ENCODE measurements at regions not wholly inside any gene's neighbourhood (a gene's known extent, or its start where the extent isn't known, plus 50 kb on each side); places are given as distances from the start of the nearest gene placed in this dataset.
"Not testable (repeated sequence)": the region's sequence is repeated elsewhere in the genome, so short reads cannot be mapped to it uniquely, and the experiment has no call there.

- Histone ChIP-seq H3K4me3 (ENCODE audit: insufficient read depth, low read depth, low read length, poor library complexity, severe bottlenecking) (no peak overlapping the region), H3K27me3 (replicated peaks; ENCODE audit: control insufficient read depth, insufficient read depth, low read length, poor library complexity, severe bottlenecking) (no peaks in the 10 kb centered on the region), H3K4me1 (ENCODE audit: control insufficient read depth, insufficient read depth, low read length, poor library complexity, severe bottlenecking) (no peaks in the 10 kb centered on the region), H3K27ac (ENCODE audit: insufficient read depth, low read length, poor library complexity, severe bottlenecking) (no peak overlapping the region), H3K36me3 (ENCODE audit: control insufficient read depth, insufficient read depth, low read length) (no peaks in the 10 kb centered on the region), H3K9me3 (ENCODE audit: control insufficient read depth, low read length) (no peaks in the 10 kb centered on the region)
- DNase-seq, result no peak
Observed at GRCh38 chr21:28851645-28852044, 141.0 kb downstream of the LTN1 start.

DNA sequence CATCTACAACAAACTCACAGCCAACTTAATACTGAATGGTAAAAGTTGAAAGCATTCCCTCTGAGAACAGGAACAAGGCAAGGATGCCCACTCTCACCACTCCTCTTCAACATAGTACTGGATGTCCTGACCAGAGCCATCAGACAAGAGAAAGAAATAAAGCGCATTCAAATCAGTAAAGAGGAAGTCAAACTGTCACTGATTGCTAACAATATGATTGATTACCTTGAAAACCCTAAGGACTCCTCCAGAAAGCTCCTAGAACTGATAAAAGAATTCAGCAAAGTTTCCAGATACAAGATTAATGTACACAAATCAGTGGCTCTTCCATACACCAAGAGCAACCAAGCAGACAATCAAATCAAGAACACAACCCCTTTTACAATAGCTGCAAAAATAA lies 153.4 kb downstream of the LTN1 start:
- not testable (repeated sequence) for H3K9me3 ChIP-seq (ENCODE audit: control insufficient read depth, low read length)

GRCh38 chr21:28837426-28837825 lies 155.3 kb downstream of the LTN1 start:
- not testable (repeated sequence) for DNase-seq; H3K36me3 ChIP-seq (ENCODE audit: control insufficient read depth, insufficient read depth, low read length); H3K4me3 ChIP-seq (ENCODE audit: insufficient read depth, low read depth, low read length, poor library complexity, severe bottlenecking); H3K9me3 ChIP-seq (ENCODE audit: control insufficient read depth, low read length); H3K27ac ChIP-seq (ENCODE audit: insufficient read depth, low read length, poor library complexity, severe bottlenecking); H3K27me3 ChIP-seq (replicated peaks; ENCODE audit: control insufficient read depth, insufficient read depth, low read length, poor library complexity, severe bottlenecking)
- peaks cover 17% of the 10 kb centered on the region for H3K4me1 ChIP-seq (ENCODE audit: control insufficient read depth, insufficient read depth, low read length, poor library complexity, severe bottlenecking)

More for the DNA sequence above, 153.4 kb downstream of the LTN1 start:
- not testable (repeated sequence) for H3K27ac ChIP-seq (ENCODE audit: insufficient read depth, low read length, poor library complexity, severe bottlenecking); H3K27me3 ChIP-seq (replicated peaks; ENCODE audit: control insufficient read depth, insufficient read depth, low read length, poor library complexity, severe bottlenecking); H3K4me1 ChIP-seq (ENCODE audit: control insufficient read depth, insufficient read depth, low read length, poor library complexity, severe bottlenecking); DNase-seq; H3K4me3 ChIP-seq (ENCODE audit: insufficient read depth, low read depth, low read length, poor library complexity, severe bottlenecking); H3K36me3 ChIP-seq (ENCODE audit: control insufficient read depth, insufficient read depth, low read length)

- not testable (repeated sequence) for H3K27me3 ChIP-seq (replicated peaks; ENCODE audit: control insufficient read depth, insufficient read depth, low read length, poor library complexity, severe bottlenecking); H3K9me3 ChIP-seq (ENCODE audit: control insufficient read depth, low read length); DNase-seq; H3K4me3 ChIP-seq (ENCODE audit: insufficient read depth, low read depth, low read length, poor library complexity, severe bottlenecking); H3K36me3 ChIP-seq (ENCODE audit: control insufficient read depth, insufficient read depth, low read length); H3K27ac ChIP-seq (ENCODE audit: insufficient read depth, low read length, poor library complexity, severe bottlenecking)
- H3K4me1 ChIP-seq (ENCODE audit: control insufficient read depth, insufficient read depth, low read length, poor library complexity, severe bottlenecking), result peaks cover 17% of the 10 kb centered on the region
Observed at GRCh38 chr21:28836588-28836987, 156.1 kb downstream of the LTN1 start.

DNA sequence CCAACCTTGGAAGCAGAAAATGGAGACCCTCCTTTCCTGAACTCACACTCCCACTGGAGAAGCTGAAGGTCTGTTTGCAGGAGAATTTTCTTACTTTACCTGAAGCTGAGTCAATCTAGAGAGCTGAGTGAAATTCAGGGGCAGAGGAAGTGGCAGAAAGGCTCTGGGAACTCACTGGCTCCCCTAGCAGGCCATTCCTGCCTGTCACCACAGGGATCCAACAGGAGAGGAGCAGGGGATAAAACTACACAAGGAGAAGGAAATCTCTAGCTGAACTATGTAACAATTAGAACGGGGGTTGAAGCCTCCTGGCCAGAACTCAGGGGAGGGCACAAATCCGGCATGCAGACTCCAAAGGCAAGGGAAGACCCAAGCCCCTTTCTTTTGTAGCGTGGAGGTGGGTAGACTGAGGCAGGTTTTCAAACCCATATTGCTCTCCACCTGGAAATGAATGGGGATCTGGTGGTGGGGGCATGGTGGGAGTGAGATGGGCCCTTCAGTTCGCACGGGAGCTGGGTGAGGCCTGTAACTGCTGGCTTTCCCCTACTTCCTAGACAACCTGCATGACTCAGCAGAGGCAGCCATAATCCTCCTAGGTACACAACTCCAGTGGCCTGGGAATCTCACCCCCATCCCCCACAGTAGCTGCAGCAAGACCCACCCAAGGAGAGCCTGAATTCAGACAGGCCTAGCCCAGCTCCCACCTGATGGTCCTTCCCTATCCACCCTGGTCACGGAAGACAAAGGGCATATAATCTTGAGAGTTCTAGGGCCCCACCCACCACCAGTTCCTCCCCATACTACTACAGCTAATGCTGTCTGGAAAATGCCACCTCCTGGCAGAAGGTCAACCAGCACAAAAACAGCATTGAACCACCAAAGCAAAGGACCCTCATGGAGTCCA lies 158.1 kb downstream of the LTN1 start:
- no peak overlapping the region for H3K4me3 ChIP-seq (ENCODE audit: insufficient read depth, low read depth, low read length, poor library complexity, severe bottlenecking)
- H3K36me3 ChIP-seq (ENCODE audit: control insufficient read depth, insufficient read depth, low read length), result no peaks in the 10 kb centered on the region
- H3K27ac ChIP-seq (ENCODE audit: insufficient read depth, low read length, poor library complexity, severe bottlenecking), result no peak overlapping the region
- no peaks in the 10 kb centered on the region for H3K27me3 ChIP-seq (replicated peaks; ENCODE audit: control insufficient read depth, insufficient read depth, low read length, poor library complexity, severe bottlenecking)
- no peak for DNase-seq
- no peaks in the 10 kb centered on the region for H3K9me3 ChIP-seq (ENCODE audit: control insufficient read depth, low read length)
- peaks cover 17% of the 10 kb centered on the region for H3K4me1 ChIP-seq (ENCODE audit: control insufficient read depth, insufficient read depth, low read length, poor library complexity, severe bottlenecking)

- no peak overlapping the region for H3K27ac ChIP-seq (ENCODE audit: insufficient read depth, low read length, poor library complexity, severe bottlenecking)
- DNase-seq, result no peak
- H3K4me3 ChIP-seq (ENCODE audit: insufficient read depth, low read depth, low read length, poor library complexity, severe bottlenecking), result no peak overlapping the region
- H3K27me3 ChIP-seq (replicated peaks; ENCODE audit: control insufficient read depth, insufficient read depth, low read length, poor library complexity, severe bottlenecking), result no peaks in the 10 kb centered on the region
- H3K4me1 ChIP-seq (ENCODE audit: control insufficient read depth, insufficient read depth, low read length, poor library complexity, severe bottlenecking), result peaks cover 17% of the 10 kb centered on the region
- no peaks in the 10 kb centered on the region for H3K36me3 ChIP-seq (ENCODE audit: control insufficient read depth, insufficient read depth, low read length)
- H3K9me3 ChIP-seq (ENCODE audit: control insufficient read depth, low read length), result no peaks in the 10 kb centered on the region
Observed at GRCh38 chr21:28833609-28834008, 159.1 kb downstream of the LTN1 start.

DNA sequence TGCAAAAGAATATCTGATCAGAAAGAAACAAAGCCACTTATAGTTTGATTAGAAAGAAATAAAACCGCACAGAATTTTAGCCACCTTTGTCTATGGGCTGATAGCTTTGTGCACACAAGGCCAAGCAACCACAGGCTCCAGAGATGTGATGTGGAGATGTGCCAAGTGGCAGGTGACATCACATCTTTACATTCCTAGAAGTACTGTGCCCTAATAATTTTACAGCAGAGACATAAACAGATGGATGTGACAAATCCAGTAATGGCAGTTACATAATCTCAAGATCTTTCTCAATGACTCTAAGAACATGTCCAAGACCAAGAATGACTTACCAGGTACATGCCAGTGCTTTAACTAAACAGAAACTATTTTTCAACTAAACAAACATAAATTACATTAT lies 159.5 kb downstream of the LTN1 start:
- Histone ChIP-seq H3K9me3 (ENCODE audit: control insufficient read depth, low read length) (no peaks in the 10 kb centered on the region), H3K36me3 (ENCODE audit: control insufficient read depth, insufficient read depth, low read length) (no peaks in the 10 kb centered on the region), H3K4me3 (ENCODE audit: insufficient read depth, low read depth, low read length, poor library complexity, severe bottlenecking) (no peak overlapping the region), H3K27ac (ENCODE audit: insufficient read depth, low read length, poor library complexity, severe bottlenecking) (no peak overlapping the region), H3K4me1 (ENCODE audit: control insufficient read depth, insufficient read depth, low read length, poor library complexity, severe bottlenecking) (peaks cover 17% of the 10 kb centered on the region), H3K27me3 (replicated peaks; ENCODE audit: control insufficient read depth, insufficient read depth, low read length, poor library complexity, severe bottlenecking) (no peaks in the 10 kb centered on the region)
- DNase-seq, result no peak

DNA sequence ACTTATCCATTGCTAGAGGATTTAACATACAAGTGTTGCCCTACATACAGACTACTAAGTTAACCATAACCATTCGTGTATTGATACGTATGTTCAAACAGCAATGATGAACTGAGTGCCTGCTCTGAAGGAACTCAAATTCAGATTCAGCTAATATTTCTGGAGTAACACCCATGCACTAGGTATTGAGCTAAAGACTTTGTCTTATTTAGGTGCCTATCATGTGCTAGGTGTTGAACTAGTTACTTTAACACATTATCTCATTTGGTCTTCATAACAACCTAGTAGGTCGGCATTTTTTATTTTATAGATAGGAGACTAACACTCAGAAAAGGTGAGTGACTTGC lies 160.0 kb downstream of the LTN1 start:
- no peak overlapping the region for H3K4me3 ChIP-seq (ENCODE audit: insufficient read depth, low read depth, low read length, poor library complexity, severe bottlenecking)
- no peak overlapping the region for H3K27ac ChIP-seq (ENCODE audit: insufficient read depth, low read length, poor library complexity, severe bottlenecking)
- H3K9me3 ChIP-seq (ENCODE audit: control insufficient read depth, low read length), result no peaks in the 10 kb centered on the region

GRCh38 chr21:28832013-28832714 lies 160.5 kb downstream of the LTN1 start:
- H3K27ac ChIP-seq (ENCODE audit: insufficient read depth, low read length, poor library complexity, severe bottlenecking), result peak overlapping the region; percentile 43
- peaks cover 17% of the 10 kb centered on the region for H3K4me1 ChIP-seq (ENCODE audit: control insufficient read depth, insufficient read depth, low read length, poor library complexity, severe bottlenecking)
- no peaks in the 10 kb centered on the region for H3K36me3 ChIP-seq (ENCODE audit: control insufficient read depth, insufficient read depth, low read length)
- peak in 1 of 3 donors; percentile 3 for DNase-seq
- H3K4me3 ChIP-seq (ENCODE audit: insufficient read depth, low read depth, low read length, poor library complexity, severe bottlenecking), result peak overlapping the region; percentile 41
- H3K27me3 ChIP-seq (replicated peaks; ENCODE audit: control insufficient read depth, insufficient read depth, low read length, poor library complexity, severe bottlenecking), result no peaks in the 10 kb centered on the region
- H3K9me3 ChIP-seq (ENCODE audit: control insufficient read depth, low read length), result no peaks in the 10 kb centered on the region

More for the DNA sequence above, 160.0 kb downstream of the LTN1 start:
- Histone ChIP-seq H3K27me3 (replicated peaks; ENCODE audit: control insufficient read depth, insufficient read depth, low read length, poor library complexity, severe bottlenecking) (no peaks in the 10 kb centered on the region), H3K4me1 (ENCODE audit: control insufficient read depth, insufficient read depth, low read length, poor library complexity, severe bottlenecking) (peaks cover 17% of the 10 kb centered on the region), H3K36me3 (ENCODE audit: control insufficient read depth, insufficient read depth, low read length) (no peaks in the 10 kb centered on the region)
- no peak for DNase-seq

DNA sequence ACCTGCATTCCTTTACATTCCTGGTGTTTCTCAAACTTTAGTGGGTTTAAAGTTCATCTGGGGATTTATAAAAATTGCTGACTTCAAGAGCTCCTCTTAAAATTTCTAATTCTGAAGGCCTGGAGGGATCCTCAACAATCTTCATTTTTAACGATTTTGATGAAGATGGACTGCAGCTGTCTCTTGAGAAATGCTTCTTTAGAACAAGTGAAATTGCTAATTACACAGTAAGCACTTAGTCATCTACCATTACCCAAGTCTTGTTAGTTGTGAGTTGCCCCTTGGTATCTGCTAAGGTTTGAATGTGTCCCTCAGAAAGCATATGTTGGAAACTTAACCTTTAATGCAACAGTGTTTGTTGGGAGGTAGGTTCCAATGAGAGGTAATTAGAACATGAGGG lies 163.7 kb downstream of the LTN1 start:
- Histone ChIP-seq H3K36me3 (ENCODE audit: control insufficient read depth, insufficient read depth, low read length) (no peaks in the 10 kb centered on the region), H3K4me1 (ENCODE audit: control insufficient read depth, insufficient read depth, low read length, poor library complexity, severe bottlenecking) (peaks cover 12% of the 10 kb centered on the region), H3K27me3 (replicated peaks; ENCODE audit: control insufficient read depth, insufficient read depth, low read length, poor library complexity, severe bottlenecking) (no peaks in the 10 kb centered on the region), H3K27ac (ENCODE audit: insufficient read depth, low read length, poor library complexity, severe bottlenecking) (no peak overlapping the region), H3K4me3 (ENCODE audit: insufficient read depth, low read depth, low read length, poor library complexity, severe bottlenecking) (no peak overlapping the region), H3K9me3 (ENCODE audit: control insufficient read depth, low read length) (no peaks in the 10 kb centered on the region)
- no peak for DNase-seq

All from effector memory CD4-positive, alpha-beta T cell (primary cell).